ENCODE measurements at regions not wholly inside any gene's neighbourhood (a gene's known extent, or its start where the extent isn't known, plus 50 kb on each side); places are given as distances from the start of the nearest gene placed in this dataset.
"Not testable (repeated sequence)": the region's sequence is repeated elsewhere in the genome, so short reads cannot be mapped to it uniquely, and the experiment has no call there.

GRCh38 chr7:96923345-96923744 is 82.0 kb upstream of the DLX6 start:
- DNase-seq, result not testable (repeated sequence)

- no peak for DNase-seq
These were observed 78.2 kb upstream of the DLX6 start for GRCh38 chr7:96927131-96927530.

GRCh38 chr7:96928965-96929364 is 76.4 kb upstream of the DLX6 start:
- no peak for DNase-seq

- no peak for DNase-seq
These were observed 73.5 kb upstream of the DLX6 start for GRCh38 chr7:96931891-96932290.

GRCh38 chr7:96933067-96933645 is 72.2 kb upstream of the DLX6 start:
- DNase-seq, result no peak

GRCh38 chr7:96936621-96937020 is 68.7 kb upstream of the DLX6 start:
- DNase-seq, result no peak

GRCh38 chr7:96942112-96942511 is 63.2 kb upstream of the DLX6 start:
- DNase-seq, result no peak

- DNase-seq, result peak in 1 of 58 donors; percentile 3
These were observed 55.6 kb upstream of the DLX6 start for GRCh38 chr7:96949766-96950165.

- DNase-seq, result no peak
These were observed 52.4 kb upstream of the DLX6 start for GRCh38 chr7:96952974-96953391.

GRCh38 chr7:96953676-96954513 is 51.5 kb upstream of the DLX6 start:
- DNase-seq, result no peak
